Duodenal mucosa (tissue), 2 donors: ENCODE measurements at regions not wholly inside any gene's neighbourhood (a gene's known extent, or its start where the extent isn't known, plus 50 kb on each side); places are given as distances from the start of the nearest gene placed in this dataset.
"Not testable (repeated sequence)": the region's sequence is repeated elsewhere in the genome, so short reads cannot be mapped to it uniquely, and the experiment has no call there.

Source experiments
- H3K27ac ChIP-seq: one replicate; pipeline ENCODE4 v1.7.0; 2013; ENCODE audit warnings: low read depth, low read length
- H3K27me3 ChIP-seq, 2 donors: one replicate each; pipeline ENCODE4 v1.7.0; 2013; ENCODE audit warnings: low read length in 2 of 2, control low read depth in 1 of 2; ENCODE audit not compliant: insufficient read depth in 2 of 2, control insufficient read depth in 1 of 2
- H3K36me3 ChIP-seq, 2 donors: one replicate each; pipeline ENCODE4 v1.7.0; 2013; ENCODE audit warnings: low read length in 2 of 2, control low read depth in 1 of 2; ENCODE audit not compliant: insufficient read depth in 2 of 2, control insufficient read depth in 1 of 2
- H3K4me1 ChIP-seq, 2 donors: one replicate each; pipeline ENCODE4 v1.7.0; 2013; ENCODE audit warnings: low read length in 2 of 2, control low read depth in 1 of 2; ENCODE audit not compliant: insufficient read depth in 2 of 2, control insufficient read depth in 1 of 2
- H3K4me3 ChIP-seq, 2 donors: one replicate each; pipeline ENCODE4 v1.7.0; 2013; ENCODE audit warnings: low read length in 2 of 2, low read depth in 1 of 2
- H3K9ac ChIP-seq, 2 donors: one replicate each; pipeline ENCODE4 v1.7.0; 2013; ENCODE audit warnings: low read length in 2 of 2, low read depth in 1 of 2
- H3K9me3 ChIP-seq, 2 donors: one replicate each; pipeline ENCODE4 v1.7.0; 2013; ENCODE audit warnings: low read length in 2 of 2, control low read depth in 1 of 2; ENCODE audit not compliant: control insufficient read depth in 1 of 2

GRCh38 chr17:30680681-30681080 is 143.8 kb downstream of the CRLF3 start:
- H3K4me1 ChIP-seq, H3K9ac ChIP-seq, H3K27me3 ChIP-seq, H3K36me3 ChIP-seq, H3K27ac ChIP-seq, H3K4me3 ChIP-seq, H3K9me3 ChIP-seq: not testable (repeated sequence)

- Histone ChIP-seq H3K4me1 (no peaks in the 10 kb centered on the region), H3K9ac (no peak overlapping the region), H3K27me3 (no peaks in the 10 kb centered on the region), H3K9me3 (no peaks in the 10 kb centered on the region), H3K36me3 (no peaks in the 10 kb centered on the region), H3K4me3 (no peak overlapping the region), H3K27ac (no peak overlapping the region)
Observed at GRCh38 chr17:30677550-30678249, 146.8 kb downstream of the CRLF3 start.

- not testable (repeated sequence) for H3K36me3 ChIP-seq, H3K27me3 ChIP-seq, H3K9me3 ChIP-seq, H3K4me1 ChIP-seq, H3K4me3 ChIP-seq, H3K9ac ChIP-seq, H3K27ac ChIP-seq
Observed at GRCh38 chr17:30675777-30676492, 148.6 kb downstream of the CRLF3 start.

GRCh38 chr17:30669217-30669649 is 155.3 kb downstream of the CRLF3 start:
- not testable (repeated sequence) for H3K4me1 ChIP-seq, H3K27ac ChIP-seq, H3K36me3 ChIP-seq, H3K27me3 ChIP-seq, H3K9me3 ChIP-seq, H3K4me3 ChIP-seq, H3K9ac ChIP-seq

GRCh38 chr17:30668360-30669181 is 155.9 kb downstream of the CRLF3 start:
- H3K4me3 ChIP-seq: not testable (repeated sequence)

GRCh38 chr17:30667657-30668359 is 156.7 kb downstream of the CRLF3 start:
- H3K9me3 ChIP-seq, H3K9ac ChIP-seq, H3K36me3 ChIP-seq, H3K27ac ChIP-seq, H3K4me1 ChIP-seq, H3K4me3 ChIP-seq, H3K27me3 ChIP-seq: not testable (repeated sequence)

More at GRCh38 chr17:30668360-30669181, 155.9 kb downstream of the CRLF3 start:
- not testable (repeated sequence) for H3K27ac ChIP-seq, H3K9ac ChIP-seq, H3K9me3 ChIP-seq, H3K4me1 ChIP-seq, H3K27me3 ChIP-seq, H3K36me3 ChIP-seq

- H3K27me3 ChIP-seq, H3K4me1 ChIP-seq, H3K9ac ChIP-seq, H3K4me3 ChIP-seq, H3K36me3 ChIP-seq, H3K9me3 ChIP-seq, H3K27ac ChIP-seq: not testable (repeated sequence)
Observed at GRCh38 chr17:30666838-30667656, 157.4 kb downstream of the CRLF3 start.

- not testable (repeated sequence) for H3K4me1 ChIP-seq, H3K9me3 ChIP-seq, H3K36me3 ChIP-seq, H3K27me3 ChIP-seq, H3K4me3 ChIP-seq, H3K9ac ChIP-seq, H3K27ac ChIP-seq
Observed at GRCh38 chr17:30663727-30664455, 160.6 kb downstream of the CRLF3 start.

GRCh38 chr17:30657148-30657547 is 167.3 kb downstream of the CRLF3 start:
- H3K27ac ChIP-seq, H3K9me3 ChIP-seq, H3K4me3 ChIP-seq, H3K4me1 ChIP-seq, H3K9ac ChIP-seq, H3K36me3 ChIP-seq, H3K27me3 ChIP-seq: not testable (repeated sequence)
